HS-5 (cell line): ENCODE measurements at regions not wholly inside any gene's neighbourhood (a gene's known extent, or its start where the extent isn't known, plus 50 kb on each side); places are given as distances from the start of the nearest gene placed in this dataset.

Source experiments
- DNase-seq: peaks from one replicate; pipeline ENCODE4 v3.0.0-alpha.2; 2012; ENCODE audit warnings: low read depth

DNA sequence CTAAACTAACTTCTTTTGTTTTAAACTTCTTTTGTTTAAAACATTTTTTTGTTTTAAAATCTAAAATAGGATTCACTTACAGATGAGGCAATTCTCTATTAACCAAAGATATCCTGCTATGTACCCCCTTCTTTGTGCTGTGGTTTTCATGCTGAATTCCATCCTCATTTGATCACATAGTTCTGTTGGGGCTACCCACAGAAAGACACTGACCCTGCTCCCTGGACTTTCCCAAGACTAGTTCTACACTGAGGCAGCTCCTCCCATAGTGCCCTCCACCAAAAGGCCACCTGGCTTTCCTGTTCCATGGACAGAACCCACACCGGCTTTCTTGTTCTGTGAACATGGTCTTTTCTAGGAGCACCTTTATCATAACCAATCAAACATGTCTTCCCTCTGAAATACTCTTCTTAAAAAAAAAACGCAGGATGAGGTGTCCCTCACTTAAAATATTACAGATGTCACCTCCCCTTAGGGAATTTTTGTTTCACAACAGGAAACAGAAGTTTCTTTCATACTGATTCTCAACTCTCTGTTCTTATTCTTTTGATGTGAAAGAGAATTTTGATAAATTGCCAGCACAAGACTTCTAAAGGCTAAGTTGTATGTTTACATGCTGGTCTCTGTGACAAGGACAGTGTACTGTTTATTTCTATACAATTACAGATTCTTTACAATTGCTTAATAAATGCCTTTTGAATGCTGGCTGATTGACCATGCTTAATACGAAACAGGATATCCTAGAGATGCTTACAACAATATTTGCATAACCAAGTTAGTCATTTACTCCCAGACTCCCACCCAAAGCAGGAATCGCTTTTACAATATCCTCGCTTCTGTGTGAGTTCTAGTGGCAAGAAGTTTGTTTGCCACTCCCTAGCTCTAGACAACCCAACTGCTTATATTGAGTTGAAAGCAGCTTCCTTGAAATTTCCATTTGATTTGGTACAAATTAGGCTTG is 300.4 kb downstream of the DTWD2 start:
- DNase-seq, result no peak

DNA sequence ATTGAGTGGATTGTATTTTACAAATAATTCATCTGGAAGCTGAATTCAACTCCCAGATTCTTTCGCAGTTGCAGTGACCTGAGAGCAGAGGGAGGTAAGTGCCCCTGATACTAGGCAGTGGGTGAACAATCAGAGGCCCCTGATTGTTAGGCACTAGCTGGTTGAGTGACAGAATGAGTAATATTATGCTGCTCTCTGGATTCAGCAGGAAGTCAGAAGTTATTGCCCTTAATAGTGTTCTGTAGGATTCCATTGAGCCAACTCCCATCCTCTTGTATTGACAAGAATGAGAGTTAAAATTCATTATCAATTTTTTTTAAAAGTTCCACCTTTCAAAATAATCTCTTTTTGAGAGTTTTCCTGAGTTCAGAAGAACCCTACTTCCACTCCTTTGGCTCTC is 301.2 kb downstream of the DTWD2 start:
- DNase-seq, result no peak

DNA sequence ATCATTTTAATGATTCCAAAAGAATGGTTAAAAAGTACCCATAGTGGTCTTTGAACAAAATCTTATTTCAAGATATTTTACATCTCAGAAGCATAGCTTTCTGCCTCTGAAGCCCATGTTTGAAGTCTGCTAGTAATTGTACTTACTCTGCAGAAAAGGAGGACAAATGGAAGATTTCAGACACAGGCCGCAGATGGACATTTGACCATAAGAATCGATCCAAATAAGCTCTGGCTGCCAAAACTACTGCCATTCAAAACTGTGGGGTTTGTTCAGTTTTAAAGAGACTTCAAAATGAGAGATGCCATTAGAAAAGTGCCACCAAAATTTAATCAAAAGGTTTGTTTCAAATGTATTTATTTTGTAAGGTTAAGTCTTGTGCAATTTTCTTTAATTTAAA is 306.7 kb downstream of the DTWD2 start:
- DNase-seq, result no peak

DNA sequence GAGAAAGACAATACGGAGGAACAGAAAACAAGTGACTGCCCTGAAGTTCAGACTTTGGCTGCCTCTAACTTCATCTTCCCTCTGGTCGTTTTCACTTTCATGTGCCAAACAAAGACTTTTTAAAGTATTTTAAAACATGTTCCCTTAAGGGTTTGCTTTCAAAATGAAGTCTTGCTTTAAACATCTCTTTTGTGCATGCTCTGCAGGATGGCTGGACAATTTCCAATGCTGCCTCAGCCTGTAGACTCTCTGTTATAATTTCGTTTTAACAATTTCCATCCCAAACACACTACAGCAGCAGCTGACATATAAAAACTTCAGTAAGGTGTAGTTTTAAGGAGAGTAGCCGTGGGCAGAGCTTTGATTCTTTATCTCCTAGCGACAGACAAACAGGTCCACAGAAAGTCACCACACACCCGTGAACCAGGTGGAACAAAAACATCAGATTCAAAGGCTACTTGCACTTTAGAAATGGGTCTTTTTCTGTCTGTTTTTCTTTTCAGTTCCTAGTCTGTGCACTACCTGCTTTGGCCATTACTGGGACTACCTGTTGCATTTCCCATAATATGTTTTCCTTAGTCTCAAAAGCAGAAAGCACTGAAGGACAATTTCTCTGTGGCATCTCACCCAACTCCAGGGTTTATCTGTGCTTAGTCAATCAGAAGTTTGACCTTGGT is 308.9 kb downstream of the DTWD2 start:
- DNase-seq, result no peak

DNA sequence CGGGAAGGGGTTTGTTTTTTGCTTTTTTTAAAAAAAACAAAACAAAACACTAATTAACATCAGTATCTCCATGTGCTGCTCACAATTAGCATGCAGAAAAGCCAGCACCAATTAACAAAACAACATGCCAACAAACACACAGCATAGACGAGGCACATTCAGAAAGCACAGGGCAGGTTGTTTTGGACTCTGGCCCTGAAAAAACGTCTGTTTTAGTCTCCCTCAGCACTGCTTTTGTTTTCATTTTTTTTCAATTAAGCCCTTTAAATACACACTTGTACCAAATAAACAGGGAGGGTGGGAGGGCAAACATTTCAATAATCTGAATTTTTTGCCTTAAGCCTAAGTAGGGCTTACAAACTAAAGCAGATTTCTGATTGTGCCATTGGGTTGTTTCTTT is 309.6 kb downstream of the DTWD2 start:
- no peak for DNase-seq

DNA sequence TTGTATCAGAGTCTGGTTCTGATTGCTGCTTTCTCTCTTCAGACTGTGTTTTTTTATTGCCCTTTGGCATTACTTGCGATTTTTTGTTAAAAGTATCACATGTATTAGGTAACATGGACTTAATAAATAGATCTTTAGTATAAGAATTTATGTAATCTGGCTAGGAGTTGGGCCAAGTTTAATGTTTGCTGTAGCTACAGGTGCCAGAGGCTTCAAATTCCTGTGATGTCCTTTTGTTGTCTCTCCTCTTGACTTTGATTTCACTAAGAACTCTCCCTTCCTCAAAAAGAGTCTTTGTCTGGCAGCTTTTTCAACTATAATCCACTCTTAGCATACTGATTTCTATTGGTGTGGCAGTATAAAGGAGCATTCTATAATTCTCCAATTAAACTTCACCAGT is 313.1 kb downstream of the DTWD2 start:
- DNase-seq, result no peak

DNA sequence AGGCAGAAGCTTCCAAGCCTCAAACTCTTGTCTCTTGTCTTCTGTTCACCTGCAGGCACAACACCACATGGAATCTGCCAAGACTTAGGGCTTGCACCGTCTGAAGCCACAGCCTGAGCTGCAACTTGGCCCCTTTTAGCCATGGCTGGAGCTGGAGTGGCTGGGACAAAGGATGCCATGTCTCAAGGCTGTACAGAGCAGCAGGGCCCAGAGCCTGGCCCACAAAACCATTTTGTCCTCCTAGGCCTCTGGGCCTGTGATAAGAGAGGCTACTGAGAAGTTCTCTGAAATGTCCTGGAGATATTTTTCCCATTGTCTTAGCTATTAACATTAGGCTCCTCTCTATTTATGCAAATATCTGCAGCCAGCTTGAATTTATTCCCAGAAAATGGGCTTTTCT is 330.8 kb downstream of the DTWD2 start:
- DNase-seq, result no peak

DNA sequence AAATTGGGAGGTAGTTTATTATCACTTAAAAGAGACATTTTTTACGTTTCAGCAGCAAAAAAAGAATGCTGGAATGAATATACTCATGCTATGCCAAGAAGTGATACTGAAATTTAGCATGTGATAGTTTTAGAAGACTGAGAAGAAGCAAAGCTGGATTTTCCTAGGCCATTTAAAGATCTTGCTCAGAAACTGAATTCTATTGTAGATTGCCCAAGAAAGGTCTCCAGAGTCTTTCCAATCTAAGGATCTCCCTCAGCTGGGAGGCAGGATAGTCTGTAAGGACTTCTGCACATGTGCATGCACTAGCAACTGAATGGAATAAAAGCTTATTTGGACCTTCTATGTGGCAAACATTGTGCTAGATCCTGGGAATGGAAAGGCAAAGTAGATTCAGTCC is 334.5 kb downstream of the DTWD2 start:
- no peak for DNase-seq

DNA sequence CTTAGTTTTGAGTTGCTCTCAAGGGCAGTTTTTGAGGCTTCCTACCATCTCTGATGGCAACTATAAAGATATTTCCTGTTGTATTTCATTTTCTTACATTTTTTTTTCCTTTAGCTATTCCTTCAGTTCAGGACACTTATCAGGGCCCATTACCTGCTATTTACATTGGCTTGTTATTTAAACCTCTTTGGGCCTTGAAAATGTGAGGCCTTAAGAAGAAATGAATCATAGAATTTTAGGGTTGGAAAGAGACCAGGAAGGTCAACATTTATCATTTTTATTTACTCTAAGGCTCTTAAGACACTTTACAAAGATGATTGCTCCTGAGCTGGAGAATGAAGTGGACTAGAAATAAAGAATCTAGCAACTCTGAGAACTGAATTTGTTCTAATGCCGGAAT is 335.2 kb downstream of the DTWD2 start:
- DNase-seq, result no peak

DNA sequence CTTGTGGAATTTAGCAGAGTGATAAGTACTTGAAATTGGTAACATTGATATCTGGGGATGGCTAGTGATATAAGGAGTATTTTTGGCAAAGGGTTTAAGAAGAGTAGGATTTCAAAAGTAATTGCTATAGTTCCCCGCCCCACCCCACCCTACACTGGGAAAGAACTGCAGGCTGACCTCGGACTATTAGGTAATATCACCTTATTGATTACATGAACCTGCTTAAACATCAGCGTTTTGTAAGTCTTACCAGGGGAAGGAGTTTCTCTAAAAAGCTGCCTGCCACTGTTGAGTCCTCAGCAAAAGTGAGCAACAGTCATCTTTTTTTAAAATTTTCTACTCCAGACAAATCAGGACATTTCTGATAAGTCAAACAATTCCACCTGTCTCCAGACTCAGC is 337.3 kb downstream of the DTWD2 start:
- no peak for DNase-seq

DNA sequence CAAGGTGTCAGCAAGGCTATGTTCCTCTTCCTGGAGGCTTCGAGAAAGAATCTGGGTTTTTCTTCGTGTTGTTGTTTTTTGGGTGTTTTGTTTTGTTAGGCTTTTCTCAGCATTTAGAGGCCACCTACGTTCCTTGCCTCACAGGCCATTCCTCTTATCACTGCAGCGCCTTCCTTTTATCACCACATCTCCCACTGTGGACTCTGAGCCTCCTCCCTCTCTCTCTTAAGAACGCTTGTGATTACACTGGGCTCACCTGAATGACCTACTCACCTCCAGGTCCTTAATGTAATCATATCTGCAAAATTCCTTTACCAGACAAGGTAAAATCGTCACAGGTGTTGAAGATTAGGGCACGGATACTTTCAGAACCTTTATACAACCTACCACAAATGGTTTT is 340.8 kb downstream of the DTWD2 start:
- no peak for DNase-seq

DNA sequence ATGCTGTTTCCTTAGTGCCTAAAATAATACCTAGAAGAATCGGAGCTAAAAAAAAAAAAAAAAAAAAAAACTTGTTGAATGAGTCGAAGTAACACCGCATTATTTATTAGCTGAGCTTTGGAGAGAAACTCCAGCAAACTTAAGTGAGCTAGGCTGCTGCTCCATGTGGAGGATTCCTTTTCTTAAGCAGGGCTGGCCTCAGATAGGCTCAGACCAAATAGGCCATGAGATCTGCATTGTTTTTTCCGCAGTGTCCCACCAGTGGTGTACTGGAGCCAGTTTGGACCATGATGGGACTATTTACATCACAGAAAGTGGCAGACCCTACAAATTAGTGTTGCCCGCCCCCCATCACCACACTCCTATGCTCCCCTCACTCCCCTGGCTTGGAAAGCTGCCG is 341.4 kb downstream of the DTWD2 start:
- no peak for DNase-seq

DNA sequence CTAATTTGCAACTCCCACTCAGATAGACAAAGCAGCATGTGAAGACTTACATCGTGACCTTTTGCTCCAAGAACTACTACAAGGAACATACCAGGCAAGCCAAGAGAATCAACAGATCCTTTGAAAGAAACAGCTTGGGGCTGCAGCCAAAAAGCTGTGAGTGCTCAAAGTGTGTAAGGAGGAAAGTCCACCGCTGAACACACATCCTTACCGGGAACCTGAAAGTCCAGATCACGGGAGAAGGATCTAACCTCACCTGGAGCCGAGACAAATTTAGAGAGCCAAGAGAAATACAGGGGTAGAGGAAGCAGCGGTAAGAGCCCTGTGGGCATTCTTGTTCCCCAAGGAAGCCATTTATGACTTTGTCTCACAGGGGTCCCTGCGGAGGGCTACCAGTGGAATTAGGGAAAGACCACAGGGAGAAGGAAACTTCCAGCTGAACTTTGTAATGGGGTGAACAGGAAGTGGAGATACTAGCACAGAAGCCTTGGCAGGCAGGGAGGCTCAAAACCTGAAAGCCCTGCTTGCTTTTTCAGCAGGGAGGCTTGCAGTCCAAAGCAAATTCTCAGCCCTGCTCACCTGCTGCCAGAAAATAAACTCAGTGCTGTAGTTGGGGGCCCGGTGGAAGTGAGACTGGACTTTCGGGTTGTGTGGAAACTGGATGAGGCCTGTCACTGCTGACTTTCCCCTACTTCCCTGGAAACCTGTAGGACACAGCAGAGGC is 350.2 kb downstream of the DTWD2 start:
- DNase-seq, result no peak

DNA sequence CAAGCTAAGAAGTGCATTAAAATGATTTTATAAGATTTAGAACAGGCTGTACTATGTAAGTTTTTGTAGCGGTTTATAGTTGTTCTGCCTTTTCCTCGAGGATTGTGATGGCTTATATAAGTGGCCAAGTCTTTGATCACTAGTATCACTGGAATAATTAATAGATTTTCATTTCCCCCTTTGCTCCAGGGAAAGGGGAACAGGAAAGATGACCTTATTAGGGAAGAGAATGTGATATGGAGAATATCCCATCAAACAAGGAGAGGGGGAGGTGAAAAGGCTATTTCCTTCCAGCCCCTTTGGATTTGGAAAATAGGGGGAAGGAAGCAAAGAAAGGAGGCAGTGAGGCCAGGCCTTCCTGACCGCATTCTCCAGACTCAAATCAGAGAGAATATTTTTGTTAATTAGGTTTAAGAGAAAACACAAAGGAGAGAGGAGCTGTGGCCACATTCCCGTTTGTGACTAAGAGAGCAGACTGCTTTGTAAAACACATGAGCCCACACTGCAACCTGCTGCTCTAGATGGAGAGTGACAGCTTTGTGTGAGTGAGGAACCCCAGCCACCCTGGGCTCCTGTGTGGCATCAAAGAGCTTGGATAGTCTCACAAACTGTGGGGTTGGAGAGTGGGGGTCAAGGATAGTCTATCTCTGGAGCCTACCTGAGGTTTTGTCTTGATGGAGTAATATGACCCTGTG is 359.5 kb downstream of the DTWD2 start:
- DNase-seq, result no peak

DNA sequence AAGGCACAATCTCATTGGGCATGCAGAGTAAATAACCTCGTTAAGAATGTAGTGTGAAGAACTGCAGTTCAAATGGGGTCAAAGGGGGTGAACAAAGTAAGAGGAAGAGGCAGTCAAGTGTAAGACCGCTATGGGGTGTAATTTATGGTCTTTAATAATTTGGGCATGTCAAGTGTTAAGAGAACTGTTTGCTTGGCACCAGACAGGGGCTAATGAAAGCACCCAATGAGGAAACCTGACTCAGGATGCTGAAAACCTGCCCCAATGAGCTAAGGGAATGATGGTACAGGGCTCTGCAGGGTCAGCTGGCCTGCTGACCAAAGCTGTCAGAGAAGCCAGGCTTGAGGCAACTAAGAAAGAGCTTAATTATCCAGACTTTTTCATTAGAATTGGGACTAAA is 368.1 kb downstream of the DTWD2 start:
- DNase-seq, result no peak

DNA sequence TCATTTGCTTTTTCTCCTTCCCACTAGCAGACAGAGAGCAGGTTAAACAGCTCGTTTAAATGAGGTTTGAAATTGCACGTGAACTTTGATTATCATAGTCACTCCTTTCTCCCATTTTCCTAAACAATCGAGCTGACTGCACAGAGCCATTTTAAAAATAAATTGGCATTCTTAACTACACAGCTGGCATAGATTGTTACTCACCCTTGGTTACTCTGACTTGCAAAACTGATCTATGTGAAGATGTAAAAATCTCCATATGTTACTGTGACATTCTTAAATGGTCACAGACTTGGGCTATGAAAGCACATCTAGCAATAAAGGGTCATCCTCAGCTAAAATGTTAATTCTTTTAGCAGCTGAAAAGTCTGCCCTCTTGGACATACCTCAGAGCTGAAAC is 368.5 kb downstream of the DTWD2 start:
- no peak for DNase-seq

DNA sequence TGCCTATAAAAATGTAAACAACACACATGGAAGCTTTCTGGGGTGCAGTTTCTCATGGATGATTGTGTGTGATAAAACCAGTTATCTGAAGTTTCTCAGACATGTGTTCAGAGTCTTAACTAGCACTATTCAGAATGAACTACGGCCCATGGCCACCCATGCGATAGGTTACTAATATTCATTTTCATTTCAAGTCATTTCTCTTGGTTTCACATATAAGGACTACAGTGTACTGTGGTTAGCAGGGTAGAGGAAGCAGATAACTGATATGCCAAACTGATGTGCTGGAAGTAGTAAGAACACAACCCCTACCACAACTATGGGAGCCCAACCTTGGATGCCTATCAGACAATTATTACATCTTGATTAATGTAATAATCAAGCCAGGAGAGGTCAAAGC is 372.1 kb downstream of the DTWD2 start:
- no peak for DNase-seq

DNA sequence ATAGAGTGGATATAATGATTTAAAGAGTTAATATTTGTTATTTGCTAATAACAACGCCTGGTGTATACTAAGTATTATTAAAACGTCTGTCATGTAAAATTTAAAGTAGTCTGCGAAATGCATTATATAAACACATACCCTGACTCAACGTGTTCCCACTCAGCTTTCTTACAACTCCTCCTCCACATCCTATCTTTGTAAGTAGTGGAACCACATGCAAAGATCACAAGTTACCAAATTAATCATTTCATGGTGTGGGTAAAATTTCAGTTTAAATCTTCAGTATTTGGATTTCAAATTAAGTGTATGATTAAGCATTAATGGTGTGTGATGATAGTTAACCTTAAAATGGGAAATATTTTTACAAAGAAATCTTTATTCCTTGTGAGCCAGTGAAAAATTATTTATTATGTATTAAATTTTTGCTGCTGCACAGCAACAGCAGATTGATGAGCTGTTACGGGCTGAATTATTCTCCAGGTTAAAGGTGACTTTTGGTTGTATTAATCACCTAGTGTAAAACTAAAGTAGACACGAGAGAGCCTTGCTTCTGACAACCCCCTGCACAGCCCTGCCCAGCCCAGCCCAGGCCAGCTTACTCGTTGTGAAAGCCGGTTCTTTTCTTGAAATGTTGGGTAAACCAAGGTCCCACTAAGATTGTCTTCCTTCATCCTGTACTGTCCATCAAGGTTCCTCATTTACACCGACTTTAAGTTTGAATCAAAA is 373.5 kb downstream of the DTWD2 start:
- DNase-seq, result no peak

DNA sequence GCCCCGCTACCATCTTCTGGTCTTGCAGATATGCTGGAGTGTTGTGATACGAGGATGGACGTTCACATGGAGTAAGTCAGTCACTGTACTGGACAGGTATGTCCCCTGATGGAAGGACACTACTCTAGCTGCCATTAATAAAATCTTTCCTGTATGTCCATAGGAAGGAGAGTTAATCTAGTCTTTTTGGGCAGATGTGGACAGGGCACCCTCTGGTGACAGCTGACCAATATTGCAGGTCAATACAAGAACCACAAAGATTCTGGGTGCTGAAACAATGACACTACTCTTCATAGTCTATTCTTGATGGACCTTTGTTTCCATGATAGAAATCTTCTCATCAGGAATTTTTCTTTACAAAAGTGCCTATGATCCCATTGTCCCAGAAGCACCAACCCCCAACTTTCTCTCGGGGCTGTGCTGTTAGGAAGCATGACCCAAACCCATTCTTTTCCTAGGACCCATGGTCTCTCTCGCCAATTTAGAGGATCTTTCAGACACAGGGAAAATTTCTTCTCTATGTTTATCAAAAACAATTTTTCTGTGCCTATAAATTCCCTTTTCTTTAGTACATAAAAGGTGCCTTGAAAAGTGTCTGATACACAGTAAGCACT is 376.9 kb downstream of the DTWD2 start:
- peak; percentile 15 for DNase-seq

DNA sequence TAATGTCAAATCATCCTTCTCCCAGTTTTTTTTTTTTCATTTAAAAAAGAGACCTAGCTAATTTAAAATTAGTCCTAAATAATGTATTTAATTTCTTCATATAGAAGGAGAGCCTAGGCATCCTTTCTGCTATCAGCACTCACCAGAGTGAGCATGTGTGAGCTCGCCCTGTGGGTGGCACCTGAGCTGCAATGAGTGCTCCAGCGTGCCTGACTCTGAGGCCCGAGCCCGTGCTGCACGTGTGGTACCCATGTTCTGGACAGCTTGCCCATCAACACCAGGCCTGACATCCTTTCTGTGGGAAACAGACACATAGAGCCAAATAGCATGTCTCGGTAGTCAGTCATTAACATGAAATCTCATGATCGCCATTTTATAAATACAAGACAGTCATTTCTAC is 381.4 kb downstream of the DTWD2 start:
- DNase-seq, result no peak

DNA sequence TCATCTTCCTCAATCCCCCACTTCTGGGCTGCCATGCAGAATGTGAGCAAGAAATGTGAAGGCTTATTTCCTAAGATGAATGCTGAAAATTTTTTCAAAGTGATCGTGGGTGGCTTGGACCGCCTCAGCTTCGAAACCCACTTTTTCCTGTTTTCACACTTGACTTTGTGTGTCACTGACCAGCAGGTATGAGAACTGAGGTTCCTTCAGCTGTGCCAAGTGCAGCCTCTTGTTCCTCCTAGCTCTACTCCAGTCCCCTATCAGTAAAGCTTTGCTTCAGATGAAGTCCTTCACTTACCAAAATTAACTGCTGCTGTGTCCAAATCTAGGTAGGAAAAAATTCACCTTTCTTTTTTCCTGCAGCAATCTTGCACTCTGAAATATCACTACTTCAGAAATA is 382.6 kb downstream of the DTWD2 start:
- no peak for DNase-seq
